K562 (cell line): ENCODE measurements at regions not wholly inside any gene's neighbourhood (a gene's known extent, or its start where the extent isn't known, plus 50 kb on each side); places are given as distances from the start of the nearest gene placed in this dataset.

Experiments used
- ATAC-seq: fragments of 200-7000 bp; cut with Tn5 transposase; 3 replicates; pipeline ENCODE4 v1.9.1; 2020; ENCODE audit warnings: moderate library complexity
- BruUV-seq: library from RNA; stranded (reverse); fragments of 400-500 nt; replicated peaks from 2 replicates; lab custom pipeline; 2021; lab: Mats Ljungman, UMichigan
- CTCF ChIA-PET: fragments of 300-600 bp; formaldehyde crosslinking; extraction: SDS; loops from one replicate; lab custom pipeline; 2021; ENCODE audit warnings: low intra/inter-chr PET ratio; lab: Yijun Ruan, JAX
- POLR2A ChIA-PET: fragments of 300-600, 350-650 bp; sonication (Branson Sonifier 250); formaldehyde crosslinking; extraction: SDS; loops from one replicate; lab custom pipeline; 2021; ENCODE audit warnings: antibody characterized with exemption, inconsistent platforms; lab: Yijun Ruan, JAX
- DNase-seq, 4 experiments: peaks; one replicate each; pipeline versions ENCODE4 v3.0.0 to v3.0.0-alpha.2; 2011 to 2018; ENCODE audit warnings: low spot score in 3 of 4, mixed read lengths in 3 of 4; ENCODE audit errors: extremely low read depth in 1 of 4
- FAIRE-seq: peaks from 2 replicates; lab custom pipeline; 2011; peaks lifted over from hg19 to GRCh38; lab: Jason Lieb, UNC
- H2AFZ ChIP-seq: 2 replicates; pipeline ENCODE4 v1.6.0; 2011; ENCODE audit warnings: low read depth, low read length, control low read depth, inconsistent platforms
- H3K27ac ChIP-seq: fragments of 200-600 bp; 3 replicates; pipeline ENCODE4 v1.8.0; 2011; ENCODE audit warnings: low read depth, mild to moderate bottlenecking, control low read depth, inconsistent platforms, low read length, moderate library complexity, mixed read lengths; ENCODE audit errors: extremely low read depth
- H3K27me3 ChIP-seq, 2 experiments: fragments of 300-600 bp in 1 of 2; 2 replicates in 1 of 2; 3 replicates in 1 of 2; pipeline versions ENCODE4 v1.6.0 to v1.8.0; 2011; ENCODE audit warnings: inconsistent platforms in 2 of 2, low read length in 2 of 2, mild to moderate bottlenecking in 1 of 2, mixed read lengths in 1 of 2, moderate library complexity in 1 of 2; ENCODE audit not compliant: control insufficient read depth in 2 of 2, insufficient read depth in 2 of 2
- H3K36me3 ChIP-seq: fragments of 300-600 bp; 3 replicates; pipeline ENCODE4 v1.8.0; 2011; ENCODE audit warnings: mild to moderate bottlenecking, low read length, inconsistent platforms; ENCODE audit not compliant: control insufficient read depth, insufficient read depth
- H3K4me1 ChIP-seq, 2 experiments: fragments of 200-600 bp in 1 of 2; replicated peaks in 1 of 2; 2 replicates in 1 of 2; 3 replicates in 1 of 2; pipeline versions ENCODE4 v1.5.1 to v1.8.0; 2011; ENCODE audit warnings: inconsistent platforms in 2 of 2, low read length in 2 of 2, mild to moderate bottlenecking in 1 of 2, mixed read lengths in 1 of 2, moderate library complexity in 1 of 2; ENCODE audit not compliant: control insufficient read depth in 2 of 2, insufficient read depth in 2 of 2
- H3K4me2 ChIP-seq: 2 replicates; pipeline ENCODE4 v1.6.1; 2011; ENCODE audit warnings: low read length, control low read depth, inconsistent platforms, mixed read lengths; ENCODE audit not compliant: insufficient read depth
- H3K4me3 ChIP-seq: fragments of 200-600 bp; sonication (generic), shearing (Covaris generic); 2 replicates; pipeline ENCODE4 v1.5.1; 2016; ENCODE audit warnings: control low read depth, inconsistent platforms
- H3K79me2 ChIP-seq: fragments of 200-600 bp; 3 replicates; pipeline ENCODE4 v1.8.0; 2011; ENCODE audit warnings: low read length, inconsistent platforms; ENCODE audit not compliant: control insufficient read depth, insufficient read depth
- H3K9ac ChIP-seq, 2 experiments: 2 replicates each; pipeline versions ENCODE4 v1.6.0 to v1.6.1; 2011; ENCODE audit warnings: low read depth in 2 of 2, low read length in 2 of 2, control low read depth in 1 of 2, inconsistent platforms in 1 of 2, mild to moderate bottlenecking in 1 of 2, mixed read lengths in 1 of 2; ENCODE audit not compliant: insufficient read depth in 1 of 2
- H3K9me1 ChIP-seq: one replicate; pipeline ENCODE4 v1.6.0; 2011; ENCODE audit warnings: inconsistent platforms, mild to moderate bottlenecking, low read length, moderate library complexity; ENCODE audit not compliant: control insufficient read depth, insufficient read depth
- H3K9me3 ChIP-seq: replicated peaks from 2 replicates; pipeline ENCODE4 v1.5.1; 2011; ENCODE audit warnings: low read depth, low read length, inconsistent platforms; ENCODE audit not compliant: control insufficient read depth, insufficient read depth
- H4K20me1 ChIP-seq: replicated peaks from 2 replicates; pipeline ENCODE4 v1.6.1; 2011; ENCODE audit warnings: low read length, inconsistent platforms, mixed read lengths; ENCODE audit not compliant: control insufficient read depth, insufficient read depth
- BRD4 ChIP-seq: fragments of 200-600 bp; sonication (generic); IDR thresholded peaks from 2 replicates; pipeline ENCODE4 v1.6.1; 2017; ENCODE audit warnings: inconsistent platforms
- CAMTA2 ChIP-seq: fragments of 250-450 bp; sonication (Bioruptor Pico); conservative IDR thresholded peaks from 2 replicates; pipeline ENCODE4 v1.5.1; 2022
- HCFC1 ChIP-seq: IDR thresholded peaks from 2 replicates; pipeline ENCODE4 v1.6.1; 2012; ENCODE audit warnings: low read depth, low read length, improper control_type of control experiment
- HLTF ChIP-seq: fragments of 450-650 bp; IDR thresholded peaks from 2 replicates; pipeline ENCODE4 v1.6.1; 2016
- KAT7 ChIP-seq: sonication (generic); formaldehyde crosslinking; IDR thresholded peaks from 2 replicates; pipeline ENCODE4 v1.8.0; 2022; ENCODE audit warnings: missing genetic modification reagents, mild to moderate bottlenecking, borderline replicate concordance
- NEUROD1 ChIP-seq: fragments of 150-350 bp; IDR thresholded peaks from 2 replicates; pipeline ENCODE4 v1.6.1; 2014; ENCODE audit warnings: borderline replicate concordance, low read length, low read depth; ENCODE audit not compliant: partially characterized antibody
- SAP30 ChIP-seq: fragments of 200-600 bp; sonication (generic); IDR thresholded peaks from 2 replicates; pipeline ENCODE4 v1.6.1; 2012; ENCODE audit warnings: borderline replicate concordance, low read depth, mild to moderate bottlenecking, moderate library complexity, low read length, control low read depth, inconsistent platforms; ENCODE audit not compliant: insufficient read depth, poor library complexity, severe bottlenecking
- SP1 ChIP-seq: sonication (generic); formaldehyde crosslinking; IDR thresholded peaks from 2 replicates; pipeline ENCODE4 v1.8.1; 2022; ENCODE audit warnings: mild to moderate bottlenecking, missing genetic modification reagents
- TEAD2 ChIP-seq: fragments of 450-650 bp; IDR thresholded peaks from 2 replicates; pipeline ENCODE4 v1.6.1; 2016; ENCODE audit warnings: missing genetic modification characterization, control low read depth, missing compliant biosample characterization
- TEAD4 ChIP-seq, 2 experiments: sonication (generic) in 1 of 2; formaldehyde crosslinking in 1 of 2; IDR thresholded peaks; 2 replicates each; pipeline versions ENCODE4 v1.6.1 to v1.8.0; 2012 to 2022; ENCODE audit warnings: borderline replicate concordance in 1 of 2, inconsistent platforms in 1 of 2, low read length in 1 of 2, mild to moderate bottlenecking in 1 of 2, missing genetic modification reagents in 1 of 2
- ZNF12 ChIP-seq: sonication (generic); formaldehyde crosslinking; IDR thresholded peaks from 2 replicates; pipeline ENCODE4 v1.4.0; 2020; ENCODE audit warnings: mild to moderate bottlenecking, missing genetic modification reagents
- ZNF224 ChIP-seq: sonication (generic); formaldehyde crosslinking; IDR thresholded peaks from 2 replicates; pipeline ENCODE4 v1.8.0; 2022; ENCODE audit warnings: mild to moderate bottlenecking, missing genetic modification reagents
- ZNF707 ChIP-seq: fragments of 250-450 bp; sonication (Bioruptor Pico); conservative IDR thresholded peaks from 2 replicates; pipeline ENCODE4 v1.8.0; 2022; ENCODE audit warnings: inconsistent platforms, mild to moderate bottlenecking, moderate library complexity
- ZZZ3 ChIP-seq: fragments of 450-650 bp; IDR thresholded peaks from 2 replicates; pipeline ENCODE4 v1.6.1; 2016; ENCODE audit warnings: antibody characterized with exemption, mild to moderate bottlenecking, moderate library complexity
- WGBS: fragments of 100-300 bp; shearing (Covaris generic); methylation state at CpG from one replicate; pipeline ENCODE4 v1.1.6; 2016; ENCODE audit warnings: low coverage, mixed read lengths; ENCODE audit not compliant: insufficient coverage; ENCODE audit errors: missing lambda C conversion rate; 5-methylcytosine and 5-hydroxymethylcytosine counted together
- in situ Hi-C: fragments of 300-500 bp; cut with MboI; formaldehyde crosslinking; loops from 4 replicates; pipeline ENCODE4 v1.15.0; 2018; ENCODE audit warnings: inconsistent platforms, mixed read lengths
- intact Hi-C: fragments of 100-400 bp; cut with micrococcal nuclease; formaldehyde crosslinking; loops from 2 replicates; pipeline ENCODE4 v1.14.2; 2022
- TF ChIP-seq, protein P1 (sequence below), 3 experiments: fragments of 200-800 bp in 1 of 3; fragments of 250-450 bp in 1 of 3; fragments of 450-650 bp in 1 of 3; sonication (Bioruptor Pico) in 1 of 3; sonication (Bioruptor generic) in 1 of 3; formaldehyde crosslinking in 1 of 3; IDR thresholded peaks; 2 replicates each; pipeline versions ENCODE4 v1.6.1 to v1.8.0; 2016 to 2022; ENCODE audit warnings: mild to moderate bottlenecking in 2 of 3, missing genetic modification characterization in 2 of 3, missing compliant biosample characterization in 1 of 3, moderate library complexity in 1 of 3
- TF ChIP-seq, protein P2 (sequence below): IDR thresholded peaks from 3 replicates; pipeline ENCODE4 v1.6.1; 2011; ENCODE audit warnings: borderline replicate concordance, mild to moderate bottlenecking, moderate library complexity; ENCODE audit not compliant: insufficient read length; ENCODE audit errors: extremely low read depth

DNA sequence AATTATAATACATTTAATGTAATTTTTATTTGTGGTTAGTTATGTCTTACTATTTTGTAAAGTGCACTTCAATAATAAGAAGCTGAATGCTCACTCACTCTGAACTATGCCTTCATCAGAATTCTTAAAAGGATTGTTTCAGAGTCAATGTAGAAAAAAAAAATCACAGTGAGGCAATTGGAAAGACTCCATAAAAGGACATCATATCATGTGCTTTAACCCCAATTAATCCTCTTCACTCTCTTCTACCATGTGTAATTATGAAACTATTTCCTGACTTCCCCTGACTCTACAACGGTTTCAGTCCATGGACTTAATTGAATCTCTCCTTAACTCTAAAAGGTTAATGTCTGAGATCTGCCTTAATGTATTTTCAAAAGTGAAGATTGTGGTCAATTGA, 250.4 kb upstream of the ALG10 start:
- POLR2A ChIA-PET: no interaction called here
- H3K9me3 ChIP-seq: no peaks in the 10 kb centered on the region
- intact Hi-C loops: no loop called here
- no peak overlapping the region for H2AFZ ChIP-seq
- H3K4me2 ChIP-seq: no peak overlapping the region
- no peaks in the 10 kb centered on the region for H3K27me3 ChIP-seq
- no peak overlapping the region for H3K9ac ChIP-seq
- H3K36me3 ChIP-seq: no peaks in the 10 kb centered on the region
- no peaks in the 10 kb centered on the region for H3K4me1 ChIP-seq
- no peak overlapping the region for H3K4me3 ChIP-seq
- CTCF ChIA-PET: no interaction called here
- in situ Hi-C loops: no loop called here
- no TSS peak for BruUV-seq
- no peaks in the 10 kb centered on the region for H4K20me1 ChIP-seq
- no peaks in the 10 kb centered on the region for H3K79me2 ChIP-seq
- no peak for DNase-seq
- 13% methylated on average over 1 of the region's 1 CpG for whole genome bisulfite sequencing
- H3K9me1 ChIP-seq: no peaks in the 10 kb centered on the region
- no peak for FAIRE-seq
- no peak overlapping the region for H3K27ac ChIP-seq
- no peak for ATAC-seq
- TF ChIP-seq BRD4 (no peak), SAP30 (no peak), ZNF224 (CRISPR knock-in tag) (no peak), TEAD2 (no peak), SP1 (CRISPR knock-in tag) (no peak), TEAD4 (IDR thresholded peaks at IDR 0.05; ENCODE audit: low read length) (no peak), TEAD4 (CRISPR knock-in tag; IDR thresholded peaks at IDR 0.05; ENCODE audit: borderline replicate concordance) (no peak), HLTF (no peak), NEUROD1 (no peak), KAT7 (CRISPR knock-in tag) (no peak), ZZZ3 (no peak), HCFC1 (no peak), ZNF707 (no peak), ZNF12 (CRISPR knock-in tag) (no peak), CAMTA2 (CRISPR knock-in tag) (no peak)
- TF ChIP-seq, protein P1, sequence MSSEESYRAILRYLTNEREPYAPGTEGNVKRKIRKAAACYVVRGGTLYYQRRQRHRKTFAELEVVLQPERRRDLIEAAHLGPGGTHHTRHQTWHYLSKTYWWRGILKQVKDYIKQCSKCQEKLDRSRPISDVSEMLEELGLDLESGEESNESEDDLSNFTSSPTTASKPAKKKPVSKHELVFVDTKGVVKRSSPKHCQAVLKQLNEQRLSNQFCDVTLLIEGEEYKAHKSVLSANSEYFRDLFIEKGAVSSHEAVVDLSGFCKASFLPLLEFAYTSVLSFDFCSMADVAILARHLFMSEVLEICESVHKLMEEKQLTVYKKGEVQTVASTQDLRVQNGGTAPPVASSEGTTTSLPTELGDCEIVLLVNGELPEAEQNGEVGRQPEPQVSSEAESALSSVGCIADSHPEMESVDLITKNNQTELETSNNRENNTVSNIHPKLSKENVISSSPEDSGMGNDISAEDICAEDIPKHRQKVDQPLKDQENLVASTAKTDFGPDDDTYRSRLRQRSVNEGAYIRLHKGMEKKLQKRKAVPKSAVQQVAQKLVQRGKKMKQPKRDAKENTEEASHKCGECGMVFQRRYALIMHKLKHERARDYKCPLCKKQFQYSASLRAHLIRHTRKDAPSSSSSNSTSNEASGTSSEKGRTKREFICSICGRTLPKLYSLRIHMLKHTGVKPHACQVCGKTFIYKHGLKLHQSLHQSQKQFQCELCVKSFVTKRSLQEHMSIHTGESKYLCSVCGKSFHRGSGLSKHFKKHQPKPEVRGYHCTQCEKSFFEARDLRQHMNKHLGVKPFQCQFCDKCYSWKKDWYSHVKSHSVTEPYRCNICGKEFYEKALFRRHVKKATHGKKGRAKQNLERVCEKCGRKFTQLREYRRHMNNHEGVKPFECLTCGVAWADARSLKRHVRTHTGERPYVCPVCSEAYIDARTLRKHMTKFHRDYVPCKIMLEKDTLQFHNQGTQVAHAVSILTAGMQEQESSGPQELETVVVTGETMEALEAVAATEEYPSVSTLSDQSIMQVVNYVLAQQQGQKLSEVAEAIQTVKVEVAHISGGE (CRISPR knock-in tag; IDR thresholded peaks at IDR 0.05): no peak
- TF ChIP-seq, protein P2, sequence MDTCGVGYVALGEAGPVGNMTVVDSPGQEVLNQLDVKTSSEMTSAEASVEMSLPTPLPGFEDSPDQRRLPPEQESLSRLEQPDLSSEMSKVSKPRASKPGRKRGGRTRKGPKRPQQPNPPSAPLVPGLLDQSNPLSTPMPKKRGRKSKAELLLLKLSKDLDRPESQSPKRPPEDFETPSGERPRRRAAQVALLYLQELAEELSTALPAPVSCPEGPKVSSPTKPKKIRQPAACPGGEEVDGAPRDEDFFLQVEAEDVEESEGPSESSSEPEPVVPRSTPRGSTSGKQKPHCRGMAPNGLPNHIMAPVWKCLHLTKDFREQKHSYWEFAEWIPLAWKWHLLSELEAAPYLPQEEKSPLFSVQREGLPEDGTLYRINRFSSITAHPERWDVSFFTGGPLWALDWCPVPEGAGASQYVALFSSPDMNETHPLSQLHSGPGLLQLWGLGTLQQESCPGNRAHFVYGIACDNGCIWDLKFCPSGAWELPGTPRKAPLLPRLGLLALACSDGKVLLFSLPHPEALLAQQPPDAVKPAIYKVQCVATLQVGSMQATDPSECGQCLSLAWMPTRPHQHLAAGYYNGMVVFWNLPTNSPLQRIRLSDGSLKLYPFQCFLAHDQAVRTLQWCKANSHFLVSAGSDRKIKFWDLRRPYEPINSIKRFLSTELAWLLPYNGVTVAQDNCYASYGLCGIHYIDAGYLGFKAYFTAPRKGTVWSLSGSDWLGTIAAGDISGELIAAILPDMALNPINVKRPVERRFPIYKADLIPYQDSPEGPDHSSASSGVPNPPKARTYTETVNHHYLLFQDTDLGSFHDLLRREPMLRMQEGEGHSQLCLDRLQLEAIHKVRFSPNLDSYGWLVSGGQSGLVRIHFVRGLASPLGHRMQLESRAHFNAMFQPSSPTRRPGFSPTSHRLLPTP: no peak
